ENCODE measurements at regions not wholly inside any gene's neighbourhood (a gene's known extent, or its start where the extent isn't known, plus 50 kb on each side); places are given as distances from the start of the nearest gene placed in this dataset.

GRCh38 chr6:113181164-113181563 lies 676.0 kb upstream of the MARCKS start:
- in situ Hi-C loops (cut with HindIII; ENCODE audit: low pct_unique_long_range_greater_than_20kb, low sequenced_read_pairs): no loop called here
- TF ChIP-seq JUND (IDR thresholded peaks at IDR 0.05; ENCODE audit: low read depth): no peak
- no peak for DNase-seq (ENCODE audit: low read depth in 1 of 2, low spot score in 1 of 2)

GRCh38 chr6:113182370-113183141 lies 674.6 kb upstream of the MARCKS start:
- no peak for DNase-seq (ENCODE audit: low read depth in 1 of 2, low spot score in 1 of 2)
- in situ Hi-C loops (cut with HindIII; ENCODE audit: low pct_unique_long_range_greater_than_20kb, low sequenced_read_pairs): no loop called here
- no peak for TF ChIP-seq JUND (IDR thresholded peaks at IDR 0.05; ENCODE audit: low read depth)

- no peak for DNase-seq (ENCODE audit: low read depth in 1 of 2, low spot score in 1 of 2)
- no peak for TF ChIP-seq JUND (IDR thresholded peaks at IDR 0.05; ENCODE audit: low read depth)
- in situ Hi-C loops (cut with HindIII; ENCODE audit: low pct_unique_long_range_greater_than_20kb, low sequenced_read_pairs): no loop called here
Observed at GRCh38 chr6:113184291-113184690, 672.9 kb upstream of the MARCKS start.

DNA sequence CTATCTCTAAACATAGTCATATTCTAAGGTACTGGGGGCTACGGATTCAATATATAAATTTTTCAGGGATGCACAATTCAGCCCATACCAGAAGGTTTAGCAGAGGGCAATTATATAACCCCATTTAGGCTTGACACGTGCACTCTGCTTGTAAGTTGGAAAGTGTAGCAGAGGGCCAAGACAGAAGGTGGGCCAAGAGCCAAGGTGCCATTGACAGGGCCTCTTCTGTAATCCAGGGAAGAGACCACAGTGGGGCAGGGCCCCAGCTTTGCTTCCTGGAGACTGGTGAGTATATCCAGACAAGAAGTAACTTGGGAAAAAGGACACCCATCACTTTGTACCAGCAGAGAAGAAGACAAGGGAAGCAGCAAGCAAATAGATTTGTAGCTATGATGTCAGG lies 672.4 kb upstream of the MARCKS start:
- TF ChIP-seq JUND (IDR thresholded peaks at IDR 0.05; ENCODE audit: low read depth): no peak
- in situ Hi-C loops (cut with HindIII; ENCODE audit: low pct_unique_long_range_greater_than_20kb, low sequenced_read_pairs): no loop called here
- no peak for DNase-seq (ENCODE audit: low read depth in 1 of 2, low spot score in 1 of 2)

- no peak for TF ChIP-seq JUND (IDR thresholded peaks at IDR 0.05; ENCODE audit: low read depth)
- in situ Hi-C loops (cut with HindIII; ENCODE audit: low pct_unique_long_range_greater_than_20kb, low sequenced_read_pairs): no loop called here
- no peak for DNase-seq (ENCODE audit: low read depth in 1 of 2, low spot score in 1 of 2)
Observed at GRCh38 chr6:113185299-113185698, 671.8 kb upstream of the MARCKS start.

GRCh38 chr6:113187661-113188060 lies 669.5 kb upstream of the MARCKS start:
- in situ Hi-C loops (cut with HindIII; ENCODE audit: low pct_unique_long_range_greater_than_20kb, low sequenced_read_pairs): no loop called here
- no peak for DNase-seq (ENCODE audit: low read depth in 1 of 2, low spot score in 1 of 2)
- TF ChIP-seq JUND (IDR thresholded peaks at IDR 0.05; ENCODE audit: low read depth): no peak

- peak in 1 of 2 experiments; percentile 34 for DNase-seq (ENCODE audit: low read depth in 1 of 2, low spot score in 1 of 2)
- no peak for TF ChIP-seq JUND (IDR thresholded peaks at IDR 0.05; ENCODE audit: low read depth)
- in situ Hi-C loops (cut with HindIII; ENCODE audit: low pct_unique_long_range_greater_than_20kb, low sequenced_read_pairs): no loop called here
Observed at GRCh38 chr6:113188962-113189361, 668.2 kb upstream of the MARCKS start.

DNA sequence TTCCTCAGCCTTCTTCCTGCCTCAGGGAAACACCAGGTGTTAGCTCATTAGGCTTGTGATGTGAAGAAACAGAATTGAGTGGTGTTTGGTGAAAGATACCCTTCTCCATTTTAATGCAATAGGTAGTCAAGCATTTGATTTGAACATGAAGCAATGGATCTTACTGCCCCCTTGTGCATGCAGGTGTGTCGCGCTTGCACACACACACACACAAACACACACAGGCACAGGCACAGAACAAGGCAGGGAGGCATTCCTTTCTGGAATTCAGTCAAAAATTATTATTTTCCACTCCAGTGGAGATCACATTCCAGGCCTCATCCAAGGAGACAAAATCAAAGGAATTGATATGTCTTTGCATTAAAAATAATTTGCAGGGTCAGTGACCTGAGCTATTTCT lies 667.0 kb upstream of the MARCKS start:
- TF ChIP-seq JUND (IDR thresholded peaks at IDR 0.05; ENCODE audit: low read depth): no peak
- no peak for DNase-seq (ENCODE audit: low read depth in 1 of 2, low spot score in 1 of 2)
- in situ Hi-C loops (cut with HindIII; ENCODE audit: low pct_unique_long_range_greater_than_20kb, low sequenced_read_pairs): no loop called here

DNA sequence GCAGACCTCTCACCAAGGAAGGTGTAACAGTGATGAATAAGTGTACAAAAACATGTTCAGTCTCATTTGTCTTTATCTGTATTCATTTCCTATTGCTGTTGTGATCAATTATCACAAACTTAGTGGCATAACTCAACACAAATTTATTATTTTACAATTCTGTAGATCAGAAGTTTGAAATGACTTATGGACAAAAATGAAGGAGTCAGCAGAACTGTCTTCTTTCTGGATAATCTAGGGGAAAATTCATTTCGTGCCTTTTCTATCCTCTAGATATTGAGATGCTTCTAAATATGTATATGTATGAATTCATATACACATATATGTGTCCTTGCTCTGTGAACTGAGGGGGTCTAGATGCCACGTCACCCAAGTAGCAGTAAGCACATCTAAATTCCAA lies 663.1 kb upstream of the MARCKS start:
- no peak for TF ChIP-seq JUND (IDR thresholded peaks at IDR 0.05; ENCODE audit: low read depth)
- in situ Hi-C loops (cut with HindIII; ENCODE audit: low pct_unique_long_range_greater_than_20kb, low sequenced_read_pairs): no loop called here
- DNase-seq (ENCODE audit: low read depth in 1 of 2, low spot score in 1 of 2): no peak

- no peak for DNase-seq (ENCODE audit: low read depth in 1 of 2, low spot score in 1 of 2)
- TF ChIP-seq JUND (IDR thresholded peaks at IDR 0.05; ENCODE audit: low read depth): no peak
- in situ Hi-C loops (cut with HindIII; ENCODE audit: low pct_unique_long_range_greater_than_20kb, low sequenced_read_pairs): no loop called here
Observed at GRCh38 chr6:113202852-113203714, 654.1 kb upstream of the MARCKS start.

- DNase-seq (ENCODE audit: low read depth in 1 of 2, low spot score in 1 of 2): no peak
- in situ Hi-C loops (cut with HindIII; ENCODE audit: low pct_unique_long_range_greater_than_20kb, low sequenced_read_pairs): no loop called here
- TF ChIP-seq JUND (IDR thresholded peaks at IDR 0.05; ENCODE audit: low read depth): no peak
Observed at GRCh38 chr6:113203715-113204110, 653.4 kb upstream of the MARCKS start.

- TF ChIP-seq JUND (IDR thresholded peaks at IDR 0.05; ENCODE audit: low read depth): no peak
- no peak for DNase-seq (ENCODE audit: low read depth in 1 of 2, low spot score in 1 of 2)
- in situ Hi-C loops (cut with HindIII; ENCODE audit: low pct_unique_long_range_greater_than_20kb, low sequenced_read_pairs): no loop called here
Observed at GRCh38 chr6:113205553-113205952, 651.6 kb upstream of the MARCKS start.

DNA sequence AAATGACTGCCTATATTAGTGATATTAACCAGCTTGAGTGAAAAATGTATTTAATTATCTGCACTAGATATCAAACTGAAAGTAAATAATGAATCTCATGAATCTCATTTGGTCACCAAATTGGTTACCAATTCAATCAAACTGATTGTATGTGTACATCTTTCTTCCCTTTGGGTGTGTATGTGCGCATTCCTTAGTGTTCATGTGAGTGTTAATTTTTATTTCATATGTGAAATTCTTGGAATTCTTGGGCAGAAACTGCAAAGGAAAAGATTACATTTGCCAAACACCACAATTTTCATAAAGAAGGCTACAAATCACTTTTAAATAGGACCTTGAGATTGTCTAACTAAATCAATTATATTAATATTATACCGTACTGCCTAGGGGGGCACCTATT lies 648.4 kb upstream of the MARCKS start:
- in situ Hi-C loops (cut with HindIII; ENCODE audit: low pct_unique_long_range_greater_than_20kb, low sequenced_read_pairs): no loop called here
- no peak for TF ChIP-seq JUND (IDR thresholded peaks at IDR 0.05; ENCODE audit: low read depth)
- no peak for DNase-seq (ENCODE audit: low read depth in 1 of 2, low spot score in 1 of 2)
